ENCODE measurements at regions not wholly inside any gene's neighbourhood (a gene's known extent, or its start where the extent isn't known, plus 50 kb on each side); places are given as distances from the start of the nearest gene placed in this dataset.
A peak's percentile ranks its signal among the peaks of the same experiment; 100 is the strongest.

- Mint-ChIP-seq H3K9me3 (no peaks in the 10 kb centered on the region), H3K27ac (no peak overlapping the region), H3K36me3 (no peaks in the 10 kb centered on the region), H3K4me3 (no peak overlapping the region), H3K4me1 (peaks cover 38% of the 10 kb centered on the region), H3K27me3 (ENCODE audit: low read depth) (peaks cover 8% of the 10 kb centered on the region)
- TF ChIP-seq, protein P1, sequence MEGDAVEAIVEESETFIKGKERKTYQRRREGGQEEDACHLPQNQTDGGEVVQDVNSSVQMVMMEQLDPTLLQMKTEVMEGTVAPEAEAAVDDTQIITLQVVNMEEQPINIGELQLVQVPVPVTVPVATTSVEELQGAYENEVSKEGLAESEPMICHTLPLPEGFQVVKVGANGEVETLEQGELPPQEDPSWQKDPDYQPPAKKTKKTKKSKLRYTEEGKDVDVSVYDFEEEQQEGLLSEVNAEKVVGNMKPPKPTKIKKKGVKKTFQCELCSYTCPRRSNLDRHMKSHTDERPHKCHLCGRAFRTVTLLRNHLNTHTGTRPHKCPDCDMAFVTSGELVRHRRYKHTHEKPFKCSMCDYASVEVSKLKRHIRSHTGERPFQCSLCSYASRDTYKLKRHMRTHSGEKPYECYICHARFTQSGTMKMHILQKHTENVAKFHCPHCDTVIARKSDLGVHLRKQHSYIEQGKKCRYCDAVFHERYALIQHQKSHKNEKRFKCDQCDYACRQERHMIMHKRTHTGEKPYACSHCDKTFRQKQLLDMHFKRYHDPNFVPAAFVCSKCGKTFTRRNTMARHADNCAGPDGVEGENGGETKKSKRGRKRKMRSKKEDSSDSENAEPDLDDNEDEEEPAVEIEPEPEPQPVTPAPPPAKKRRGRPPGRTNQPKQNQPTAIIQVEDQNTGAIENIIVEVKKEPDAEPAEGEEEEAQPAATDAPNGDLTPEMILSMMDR (IDR thresholded peaks at IDR 0.05; ENCODE audit: unreplicated experiment) = no peak
- DNase-seq (ENCODE audit: low spot score in 2 of 2, unreplicated experiment in 2 of 2) = no peak
These were observed 644.9 kb downstream of the CCDC171 start for GRCh38 chr9:16197578-16198370.

GRCh38 chr9:16198996-16199395 lies 646.2 kb downstream of the CCDC171 start:
- H3K27me3 Mint-ChIP-seq (ENCODE audit: low read depth) = peaks cover 8% of the 10 kb centered on the region
- TF ChIP-seq, protein P1 (IDR thresholded peaks at IDR 0.05; ENCODE audit: unreplicated experiment) = no peak
- H3K36me3 Mint-ChIP-seq = no peaks in the 10 kb centered on the region
- H3K27ac Mint-ChIP-seq = peak overlapping the region; percentile 32
- H3K4me3 Mint-ChIP-seq = no peak overlapping the region
- H3K9me3 Mint-ChIP-seq = no peaks in the 10 kb centered on the region
- no peak for DNase-seq (ENCODE audit: low spot score in 2 of 2, unreplicated experiment in 2 of 2)
- H3K4me1 Mint-ChIP-seq = peaks cover 41% of the 10 kb centered on the region

DNA sequence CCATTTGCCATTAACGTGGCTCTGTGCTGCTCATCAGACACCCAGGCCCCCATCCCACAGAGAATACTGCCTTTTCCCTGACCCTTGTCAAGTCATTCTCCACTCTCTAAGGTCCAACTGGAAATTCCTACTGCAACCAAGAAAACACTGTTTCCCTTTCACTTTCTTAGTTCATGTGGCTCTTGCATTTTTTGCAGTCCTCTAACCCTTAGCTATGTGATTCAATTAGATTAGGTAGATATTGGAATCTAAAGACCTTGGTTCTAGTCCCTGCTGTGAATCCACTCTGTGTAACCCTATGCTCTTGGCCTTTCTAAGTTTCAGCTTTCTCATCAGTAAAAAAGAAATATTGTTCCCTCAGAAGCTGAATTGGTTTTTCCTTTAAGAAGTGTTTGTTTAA lies 649.4 kb downstream of the CCDC171 start:
- peaks cover 51% of the 10 kb centered on the region for H3K4me1 Mint-ChIP-seq
- DNase-seq (ENCODE audit: low spot score in 2 of 2, unreplicated experiment in 2 of 2) = no peak
- peaks cover 8% of the 10 kb centered on the region for H3K27me3 Mint-ChIP-seq (ENCODE audit: low read depth)
- no peaks in the 10 kb centered on the region for H3K36me3 Mint-ChIP-seq
- TF ChIP-seq, protein P1 (IDR thresholded peaks at IDR 0.05; ENCODE audit: unreplicated experiment) = no peak
- no peak overlapping the region for H3K27ac Mint-ChIP-seq
- H3K4me3 Mint-ChIP-seq = no peak overlapping the region
- H3K9me3 Mint-ChIP-seq = peaks cover 3% of the 10 kb centered on the region

GRCh38 chr9:16202914-16203728 lies 650.3 kb downstream of the CCDC171 start:
- Mint-ChIP-seq H3K27me3 (ENCODE audit: low read depth) (peaks cover 5% of the 10 kb centered on the region), H3K4me3 (no peak overlapping the region), H3K9me3 (peaks cover 3% of the 10 kb centered on the region), H3K4me1 (peaks cover 46% of the 10 kb centered on the region), H3K36me3 (no peaks in the 10 kb centered on the region), H3K27ac (peak overlapping the region; percentile 27)
- no peak for DNase-seq (ENCODE audit: low spot score in 2 of 2, unreplicated experiment in 2 of 2)
- TF ChIP-seq, protein P1 (IDR thresholded peaks at IDR 0.05; ENCODE audit: unreplicated experiment) = no peak

DNA sequence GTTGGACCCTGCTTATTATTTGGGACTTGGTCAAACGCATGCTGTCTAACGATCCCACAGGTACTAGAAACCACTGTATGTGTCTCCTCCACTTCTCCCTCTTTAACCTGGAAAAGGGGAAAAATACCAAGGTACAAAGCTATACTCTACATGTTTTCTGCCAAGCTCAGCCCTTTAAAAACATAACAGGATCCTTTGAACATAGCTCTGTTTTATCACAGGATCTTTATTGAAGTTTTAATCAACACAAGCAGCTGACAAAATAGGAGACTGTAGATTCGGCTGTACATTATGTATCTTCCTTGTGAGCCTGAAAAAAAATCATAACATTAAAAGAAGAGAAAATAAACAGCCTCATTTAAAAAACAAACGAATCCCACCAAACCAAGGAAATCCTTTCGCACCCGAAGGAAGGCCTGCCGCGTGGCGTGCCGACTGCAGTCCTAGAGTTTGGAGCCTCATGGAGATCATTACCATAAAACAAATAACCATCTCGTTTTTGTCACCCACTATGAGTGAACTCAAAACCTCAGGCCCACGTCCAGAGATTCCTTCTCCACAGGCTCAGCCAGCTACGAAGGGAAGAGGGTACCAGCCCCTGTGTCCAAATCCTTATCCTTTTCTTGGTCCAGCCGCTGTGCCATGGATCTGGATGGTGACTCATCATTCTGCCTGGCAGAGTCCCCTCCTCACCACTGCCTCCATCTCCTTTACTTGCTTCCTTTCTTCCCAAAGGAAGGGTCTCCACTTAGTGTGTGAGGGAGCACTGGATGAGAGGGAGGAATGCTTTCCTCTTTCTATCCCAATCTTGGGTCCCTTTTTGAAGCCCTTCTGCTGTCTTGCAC lies 651.1 kb downstream of the CCDC171 start:
- Mint-ChIP-seq H3K27ac (peak overlapping the region; percentile 27), H3K27me3 (ENCODE audit: low read depth) (peaks cover 5% of the 10 kb centered on the region), H3K4me1 (peaks cover 39% of the 10 kb centered on the region), H3K4me3 (no peak overlapping the region), H3K9me3 (peaks cover 5% of the 10 kb centered on the region), H3K36me3 (no peaks in the 10 kb centered on the region)
- DNase-seq (ENCODE audit: low spot score in 2 of 2, unreplicated experiment in 2 of 2) = no peak
- TF ChIP-seq, protein P1 (IDR thresholded peaks at IDR 0.05; ENCODE audit: unreplicated experiment) = no peak

Data from mesothelial cell of epicardium (in vitro differentiated cells).